AG09309 (cell line): ENCODE measurements at regions not wholly inside any gene's neighbourhood (a gene's known extent, or its start where the extent isn't known, plus 50 kb on each side); places are given as distances from the start of the nearest gene placed in this dataset.

Source experiments
- DNase-seq: peaks from one replicate; pipeline ENCODE4 v3.0.0-alpha.2; 2010; ENCODE audit warnings: low read depth
- H3K4me3 ChIP-seq: 2 replicates; pipeline ENCODE4 v1.5.1; 2011; ENCODE audit warnings: mild to moderate bottlenecking, low read depth, low read length, moderate library complexity; ENCODE audit not compliant: control insufficient read depth
- CTCF ChIP-seq: IDR thresholded peaks from 2 replicates; pipeline ENCODE4 v1.5.1; 2011; ENCODE audit warnings: mild to moderate bottlenecking, low read depth, low read length, inconsistent platforms; ENCODE audit not compliant: insufficient read depth, control insufficient read depth; ENCODE audit errors: missing control alignments

GRCh38 chr7:34389332-34390078 lies 268.5 kb upstream of the NPSR1 start:
- DNase-seq: no peak
- no peak for TF ChIP-seq CTCF
- H3K4me3 ChIP-seq: no peak overlapping the region

GRCh38 chr7:34390103-34390502 lies 267.9 kb upstream of the NPSR1 start:
- no peak overlapping the region for H3K4me3 ChIP-seq
- TF ChIP-seq CTCF: no peak

GRCh38 chr7:34392972-34393371 lies 265.0 kb upstream of the NPSR1 start:
- TF ChIP-seq CTCF: no peak
- no peak for DNase-seq
- H3K4me3 ChIP-seq: no peak overlapping the region

More at GRCh38 chr7:34390103-34390502, 267.9 kb upstream of the NPSR1 start:
- no peak for DNase-seq

GRCh38 chr7:34396437-34397064 lies 261.5 kb upstream of the NPSR1 start:
- no peak for TF ChIP-seq CTCF
- no peak overlapping the region for H3K4me3 ChIP-seq
- no peak for DNase-seq

- DNase-seq: no peak
- no peak overlapping the region for H3K4me3 ChIP-seq
- TF ChIP-seq CTCF: no peak
Measured at GRCh38 chr7:34401776-34402175, 256.2 kb upstream of the NPSR1 start.

GRCh38 chr7:34406848-34407530 lies 251.0 kb upstream of the NPSR1 start:
- DNase-seq: no peak
- H3K4me3 ChIP-seq: no peak overlapping the region
- TF ChIP-seq CTCF: no peak
